22Rv1 (cell line): ENCODE measurements at regions not wholly inside any gene's neighbourhood (a gene's known extent, or its start where the extent isn't known, plus 50 kb on each side); places are given as distances from the start of the nearest gene placed in this dataset.

Experiments used
- CTCF ChIP-seq: fragments of 450-650 bp; IDR thresholded peaks from 2 replicates; pipeline ENCODE4 v1.5.1; 2017; ENCODE audit warnings: mild to moderate bottlenecking
- ZFX ChIP-seq: fragments of 450-650 bp; IDR thresholded peaks from 2 replicates; pipeline ENCODE4 v1.6.1; 2017; ENCODE audit warnings: antibody characterized with exemption, borderline replicate concordance

- TF ChIP-seq CTCF (no peak), ZFX (no peak)
Observed at GRCh38 chr2:41119489-41119888, 667.6 kb upstream of the SLC8A1 start.
